D721Med (cell line): ENCODE measurements at regions not wholly inside any gene's neighbourhood (a gene's known extent, or its start where the extent isn't known, plus 50 kb on each side); places are given as distances from the start of the nearest gene placed in this dataset.
A peak's percentile ranks its signal among the peaks of the same experiment; 100 is the strongest.

ENCODE experiments used
- DNase-seq: peaks from one replicate; pipeline ENCODE4 v3.0.0; 2011; ENCODE audit warnings: low spot score; ENCODE audit not compliant: insufficient read length
- FAIRE-seq: peaks from 2 replicates; lab custom pipeline; 2011; peaks lifted over from hg19 to GRCh38; lab: Jason Lieb, UNC
- CTCF ChIP-seq: IDR thresholded peaks from 2 replicates; pipeline ENCODE4 v1.5.1; 2012; ENCODE audit warnings: mild to moderate bottlenecking, control low read depth; ENCODE audit not compliant: insufficient read depth; ENCODE audit errors: missing control alignments

DNA sequence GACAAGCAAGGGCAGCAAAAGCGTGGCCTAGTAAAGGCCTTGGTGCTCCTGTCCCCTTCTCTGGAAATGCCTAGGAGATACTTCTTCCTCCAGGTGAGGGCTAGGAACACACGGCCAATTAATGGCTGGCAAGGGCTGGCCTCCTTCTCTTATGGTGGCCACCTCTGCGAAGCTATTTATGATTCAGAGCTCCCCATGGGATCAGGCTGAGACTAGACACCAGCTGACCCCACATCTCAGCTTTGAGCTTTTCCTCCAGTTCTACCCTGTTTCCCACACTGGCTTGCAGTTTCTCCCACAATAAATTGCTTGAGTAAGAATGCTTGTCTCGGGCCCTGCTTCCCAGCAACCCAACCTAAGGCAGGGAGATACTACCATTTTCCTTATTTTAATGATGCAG, 53.7 kb downstream of the CAMK2N1 start:
- no peak for DNase-seq
- TF ChIP-seq CTCF: no peak
- no peak for FAIRE-seq

- FAIRE-seq: no peak
- TF ChIP-seq CTCF: no peak
- DNase-seq: no peak
These were observed 54.9 kb downstream of the CAMK2N1 start for GRCh38 chr1:20431176-20431460.

DNA sequence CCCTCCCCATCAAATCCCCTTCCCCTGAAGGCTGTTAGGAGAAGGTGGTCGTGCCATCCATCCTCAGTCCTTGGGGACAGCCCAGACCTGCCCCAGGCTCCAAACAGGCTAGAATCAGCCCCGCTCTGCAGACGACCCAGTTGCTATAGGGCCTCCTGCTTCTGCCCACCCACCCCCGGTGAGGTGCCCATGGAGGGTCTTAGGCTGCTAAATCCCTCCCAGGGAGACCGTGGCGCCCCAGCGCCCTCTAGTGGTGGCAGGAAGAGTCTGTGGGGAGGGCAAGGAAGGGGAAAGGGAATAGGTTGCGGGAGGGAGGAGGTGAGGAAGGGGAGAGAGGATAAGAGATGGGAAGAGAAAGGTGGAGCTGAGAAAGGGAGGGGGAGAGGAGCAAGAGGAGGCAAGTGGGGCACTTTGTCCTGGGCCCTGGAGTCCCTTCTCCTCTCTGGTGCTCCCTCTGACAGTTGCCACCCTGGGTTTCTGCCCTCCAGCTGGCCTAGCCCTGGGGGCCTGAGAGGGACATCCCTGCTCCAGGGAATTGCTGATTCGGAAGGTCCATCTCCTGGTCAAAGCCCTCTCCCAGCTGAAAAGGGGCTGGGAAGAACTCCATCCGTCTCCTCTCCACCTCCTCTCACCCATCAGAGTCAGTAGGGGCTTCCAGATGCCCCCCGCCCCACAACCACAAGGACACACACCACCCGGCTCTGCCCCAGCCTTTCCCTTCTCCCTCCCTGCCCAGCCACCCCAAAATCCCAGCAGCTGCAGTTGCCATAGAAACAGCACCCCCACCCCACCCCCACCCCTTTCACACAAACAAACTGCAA, 55.4 kb downstream of the CAMK2N1 start:
- no peak for FAIRE-seq
- DNase-seq: peak; percentile 37
- peak; percentile 80 for TF ChIP-seq CTCF

DNA sequence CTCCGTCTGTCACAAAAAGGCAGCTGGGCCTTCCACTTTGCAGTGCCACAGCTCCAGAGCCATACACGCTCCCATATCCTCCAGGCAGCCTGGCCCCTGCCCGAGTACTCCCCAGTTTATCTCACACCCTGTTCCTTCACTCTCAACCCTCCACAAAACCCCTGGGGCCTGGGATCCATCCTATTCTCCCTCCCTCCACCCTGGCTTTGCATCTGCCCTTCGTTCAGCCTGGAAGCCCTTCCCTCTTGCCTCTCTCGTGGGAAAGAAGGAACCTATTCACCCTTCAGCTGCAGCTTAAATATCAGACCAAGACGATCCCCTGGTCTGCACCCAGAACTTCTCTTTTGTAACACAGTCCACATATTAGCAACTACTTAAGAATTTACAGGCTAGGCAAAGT, 56.7 kb downstream of the CAMK2N1 start:
- no peak for FAIRE-seq
- TF ChIP-seq CTCF: no peak

DNA sequence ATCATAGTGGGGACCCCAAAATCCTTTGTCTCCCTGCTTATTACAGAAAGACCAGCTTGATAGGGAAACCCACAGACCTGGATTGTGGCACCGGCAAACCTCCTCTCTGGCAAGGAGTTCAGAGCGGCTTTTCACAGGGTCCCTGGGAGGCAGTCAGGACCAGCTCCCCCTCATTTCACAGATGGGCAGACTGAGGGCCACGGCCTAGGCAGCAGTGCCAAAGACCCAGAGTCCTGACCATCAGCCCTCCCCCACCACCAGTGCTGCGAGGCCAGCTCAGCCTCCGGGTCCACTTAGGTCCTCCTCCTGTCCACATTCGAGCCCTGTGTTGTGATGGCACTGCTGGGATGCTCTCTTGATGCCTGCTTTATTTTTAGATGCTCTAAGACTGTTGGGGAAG, 57.2 kb downstream of the CAMK2N1 start:
- FAIRE-seq (no peak), DNase-seq (no peak)
- TF ChIP-seq CTCF: no peak

More for the DNA sequence above, 56.7 kb downstream of the CAMK2N1 start:
- no peak for DNase-seq

GRCh38 chr1:20426923-20427322, 59.1 kb downstream of the CAMK2N1 start:
- TF ChIP-seq CTCF: no peak
- FAIRE-seq (no peak), DNase-seq (no peak)

GRCh38 chr1:20426371-20426770, 59.6 kb downstream of the CAMK2N1 start:
- DNase-seq: no peak
- no peak for FAIRE-seq
- TF ChIP-seq CTCF: no peak
